HepG2 (cell line): ENCODE measurements at regions not wholly inside any gene's neighbourhood (a gene's known extent, or its start where the extent isn't known, plus 50 kb on each side); places are given as distances from the start of the nearest gene placed in this dataset.

Experiments used
- ELF4 ChIP-seq: sonication (generic); formaldehyde crosslinking; IDR thresholded peaks from 2 replicates; pipeline ENCODE4 v1.5.0; 2020; ENCODE audit warnings: missing genetic modification reagents, mild to moderate bottlenecking, moderate library complexity, borderline replicate concordance
- ELK4 ChIP-seq: sonication (generic); formaldehyde crosslinking; IDR thresholded peaks from 2 replicates; pipeline ENCODE4 v1.9.0; 2021; ENCODE audit warnings: missing genetic modification reagents, borderline replicate concordance
- ISX ChIP-seq: sonication (generic); formaldehyde crosslinking; conservative IDR thresholded peaks from 2 replicates; pipeline ENCODE4 v1.5.0; 2020; ENCODE audit warnings: missing genetic modification reagents
- MAF1 ChIP-seq: sonication (generic); formaldehyde crosslinking; IDR thresholded peaks from 2 replicates; pipeline ENCODE4 v1.5.0; 2020; ENCODE audit warnings: missing genetic modification reagents, borderline replicate concordance
- MXD4 ChIP-seq: IDR thresholded peaks from 2 replicates; pipeline ENCODE4 v1.6.1; 2016; ENCODE audit warnings: mild to moderate bottlenecking, missing biosample characterization, missing genetic modification reagents
- MYNN ChIP-seq: sonication (generic); formaldehyde crosslinking; IDR thresholded peaks from 2 replicates; pipeline ENCODE4 v1.4.0; 2020; ENCODE audit warnings: mild to moderate bottlenecking, low read depth, missing genetic modification reagents
- NR2F6 ChIP-seq, 2 experiments: IDR thresholded peaks; 2 replicates each; pipeline ENCODE4 v1.6.1; 2016; ENCODE audit warnings: antibody characterized with exemption in 1 of 2, mild to moderate bottlenecking in 1 of 2
- STAT5B ChIP-seq: sonication (generic); formaldehyde crosslinking; IDR thresholded peaks from 2 replicates; pipeline ENCODE4 v1.4.0; 2020; ENCODE audit warnings: missing genetic modification reagents
- TMF1 ChIP-seq: sonication (generic); formaldehyde crosslinking; IDR thresholded peaks from 2 replicates; pipeline ENCODE4 v1.8.1; 2022; ENCODE audit warnings: low read depth, missing genetic modification reagents
- ZBTB14 ChIP-seq: sonication (generic); formaldehyde crosslinking; IDR thresholded peaks from 2 replicates; pipeline ENCODE4 v1.4.0; 2020; ENCODE audit warnings: missing genetic modification reagents
- ZFY ChIP-seq: sonication (generic); formaldehyde crosslinking; IDR thresholded peaks from 2 replicates; pipeline ENCODE4 v1.4.0; 2020; ENCODE audit warnings: missing genetic modification reagents
- ZNF225 ChIP-seq: sonication (generic); formaldehyde crosslinking; IDR thresholded peaks from 2 replicates; pipeline ENCODE4 v1.4.0; 2020; ENCODE audit warnings: mild to moderate bottlenecking, missing genetic modification reagents
- ZNF451 ChIP-seq: sonication (generic); formaldehyde crosslinking; IDR thresholded peaks from 2 replicates; pipeline ENCODE4 v1.5.0; 2020; ENCODE audit warnings: mild to moderate bottlenecking, missing genetic modification reagents
- ZNF563 ChIP-seq: sonication (generic); formaldehyde crosslinking; IDR thresholded peaks from 2 replicates; pipeline ENCODE4 v1.8.0; 2022; ENCODE audit warnings: mild to moderate bottlenecking, moderate library complexity, missing genetic modification reagents
- ZNF672 ChIP-seq: sonication (generic); formaldehyde crosslinking; IDR thresholded peaks from 2 replicates; pipeline ENCODE4 v1.8.1; 2022; ENCODE audit warnings: missing genetic modification reagents
- ZSCAN31 ChIP-seq: sonication (generic); formaldehyde crosslinking; IDR thresholded peaks from 2 replicates; pipeline ENCODE4 v1.5.0; 2020; ENCODE audit warnings: low read depth, mild to moderate bottlenecking, missing genetic modification reagents
- ZSCAN9 ChIP-seq: IDR thresholded peaks from 2 replicates; pipeline ENCODE4 v1.6.1; 2016; ENCODE audit warnings: borderline replicate concordance
- TF ChIP-seq, protein P1 (sequence below): sonication (generic); formaldehyde crosslinking; IDR thresholded peaks from 2 replicates; pipeline ENCODE4 v1.8.1; 2023; ENCODE audit warnings: mild to moderate bottlenecking, missing genetic modification reagents
- TF ChIP-seq, protein P2 (sequence below): sonication (generic); formaldehyde crosslinking; IDR thresholded peaks from 2 replicates; pipeline ENCODE4 v1.8.1; 2023; ENCODE audit warnings: mild to moderate bottlenecking, missing genetic modification reagents, borderline replicate concordance
- TF ChIP-seq, protein P3 (sequence below): sonication (generic); formaldehyde crosslinking; conservative IDR thresholded peaks from 2 replicates; pipeline ENCODE4 v1.8.0; 2022; ENCODE audit warnings: low read depth, missing genetic modification reagents

DNA sequence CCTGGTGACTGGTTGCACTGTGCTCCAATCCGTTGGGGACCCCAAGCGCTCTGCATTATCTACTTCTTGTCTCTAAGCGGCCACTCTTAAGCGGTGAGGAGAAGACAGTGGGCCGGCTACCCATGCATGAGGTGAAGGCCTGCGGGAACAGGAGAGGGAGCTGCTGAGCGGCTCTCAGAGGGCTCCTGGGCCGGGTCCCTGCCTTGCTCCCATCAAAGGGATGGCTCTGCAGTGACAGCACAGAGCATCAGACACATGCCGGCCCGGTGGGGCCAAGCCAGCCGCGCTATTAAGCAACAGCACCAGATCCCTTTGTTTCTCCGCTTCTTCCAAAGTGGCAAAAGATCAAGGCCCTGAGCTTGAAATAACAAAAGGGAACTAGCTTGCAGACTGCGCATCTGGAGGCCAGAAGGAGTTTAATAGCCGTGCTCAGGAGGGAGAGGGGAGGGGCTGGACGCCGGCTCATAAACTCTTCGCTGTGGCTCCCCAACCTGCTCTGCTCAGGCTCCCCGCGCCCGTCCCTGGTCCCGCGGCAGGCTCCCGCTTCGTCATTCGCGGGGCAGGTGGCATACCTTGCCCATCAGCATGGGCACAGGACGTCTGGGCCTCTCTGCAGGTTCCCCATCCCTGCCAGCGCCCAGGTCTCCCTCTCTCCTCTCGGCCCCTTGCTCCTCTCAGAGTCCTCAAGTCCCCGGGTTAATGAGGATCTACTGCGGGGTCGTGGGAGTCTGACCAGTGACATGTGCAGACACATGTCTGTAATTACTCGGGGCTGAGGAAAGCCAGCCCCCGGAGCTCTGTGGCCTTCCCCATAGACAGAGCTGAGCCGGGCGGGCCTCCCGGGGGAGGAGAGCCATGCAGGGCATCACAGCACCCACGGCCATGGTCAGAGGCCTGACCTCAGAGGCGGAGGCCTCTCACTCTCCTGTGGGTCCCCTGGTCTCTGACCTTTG is 96.7 kb downstream of the ASB1 start (continued):
- TF ChIP-seq MXD4 (CRISPR knock-in tag) (0 out of 2 replicates have a peak, but pooled peaks have one; percentile 69), ZNF451 (no peak), ZNF225 (CRISPR knock-in tag) (no peak), ZNF563 (CRISPR knock-in tag) (no peak), ZNF672 (CRISPR knock-in tag) (no peak), ELF4 (CRISPR knock-in tag) (no peak), ZSCAN9 (CRISPR knock-in tag) (peak; percentile 66; the same call in 1 of the 2 replicates), ZSCAN31 (CRISPR knock-in tag) (no peak), MYNN (no peak), ZFY (CRISPR knock-in tag) (peak; percentile 44; the same call in 1 of the 2 replicates), ZBTB14 (CRISPR knock-in tag) (no peak), STAT5B (CRISPR knock-in tag) (no peak), ELK4 (CRISPR knock-in tag) (no peak), TMF1 (CRISPR knock-in tag) (no peak), NR2F6 (IDR thresholded peaks at IDR 0.05) (no peak), NR2F6 (CRISPR knock-in tag; IDR thresholded peaks at IDR 0.05) (peak; percentile 37), ISX (CRISPR knock-in tag) (no peak), MAF1 (no peak)
- TF ChIP-seq, protein P1, sequence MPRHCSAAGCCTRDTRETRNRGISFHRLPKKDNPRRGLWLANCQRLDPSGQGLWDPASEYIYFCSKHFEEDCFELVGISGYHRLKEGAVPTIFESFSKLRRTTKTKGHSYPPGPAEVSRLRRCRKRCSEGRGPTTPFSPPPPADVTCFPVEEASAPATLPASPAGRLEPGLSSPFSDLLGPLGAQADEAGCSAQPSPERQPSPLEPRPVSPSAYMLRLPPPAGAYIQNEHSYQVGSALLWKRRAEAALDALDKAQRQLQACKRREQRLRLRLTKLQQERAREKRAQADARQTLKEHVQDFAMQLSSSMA, result no peak
- TF ChIP-seq, protein P2, sequence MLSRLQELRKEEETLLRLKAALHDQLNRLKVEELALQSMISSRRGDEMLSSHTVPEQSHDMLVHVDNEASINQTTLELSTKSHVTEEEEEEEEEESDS (CRISPR knock-in tag), result no peak
- TF ChIP-seq, protein P3, sequence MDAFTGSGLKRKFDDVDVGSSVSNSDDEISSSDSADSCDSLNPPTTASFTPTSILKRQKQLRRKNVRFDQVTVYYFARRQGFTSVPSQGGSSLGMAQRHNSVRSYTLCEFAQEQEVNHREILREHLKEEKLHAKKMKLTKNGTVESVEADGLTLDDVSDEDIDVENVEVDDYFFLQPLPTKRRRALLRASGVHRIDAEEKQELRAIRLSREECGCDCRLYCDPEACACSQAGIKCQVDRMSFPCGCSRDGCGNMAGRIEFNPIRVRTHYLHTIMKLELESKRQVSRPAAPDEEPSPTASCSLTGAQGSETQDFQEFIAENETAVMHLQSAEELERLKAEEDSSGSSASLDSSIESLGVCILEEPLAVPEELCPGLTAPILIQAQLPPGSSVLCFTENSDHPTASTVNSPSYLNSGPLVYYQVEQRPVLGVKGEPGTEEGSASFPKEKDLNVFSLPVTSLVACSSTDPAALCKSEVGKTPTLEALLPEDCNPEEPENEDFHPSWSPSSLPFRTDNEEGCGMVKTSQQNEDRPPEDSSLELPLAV (CRISPR knock-in tag), result no peak
